Natural killer cell (primary cell): ENCODE measurements at regions not wholly inside any gene's neighbourhood (a gene's known extent, or its start where the extent isn't known, plus 50 kb on each side); places are given as distances from the start of the nearest gene placed in this dataset.

ENCODE experiments used
- ATAC-seq, 3 donors: fragments of 150-1000 bp in 2 of 3; fragments of 200-7000 bp in 1 of 3; cut with Tn5 transposase; 1 replicate in 1 of 3; 2 replicates in 2 of 3; pipeline ENCODE4 v1.10.0; 2021; ENCODE audit warnings: mild to moderate bottlenecking in 2 of 3, moderate library complexity in 2 of 3
- DNase-seq, 2 donors: peaks; one replicate each; pipeline versions ENCODE4 v3.0.0 to v3.0.0-alpha.2; 2013 to 2021; ENCODE audit warnings: mixed read lengths in 1 of 2
- H3K27ac ChIP-seq: one replicate; pipeline ENCODE4 v1.5.1; 2013; ENCODE audit warnings: mild to moderate bottlenecking, low read length
- H3K27me3 ChIP-seq: one replicate; pipeline ENCODE4 v1.6.1; 2013; ENCODE audit warnings: low read length; ENCODE audit not compliant: control insufficient read depth, insufficient read depth
- H3K36me3 ChIP-seq: one replicate; pipeline ENCODE4 v1.6.1; 2013; ENCODE audit warnings: low read length; ENCODE audit not compliant: control insufficient read depth, insufficient read depth
- H3K4me1 ChIP-seq: one replicate; pipeline ENCODE4 v1.6.1; 2013; ENCODE audit warnings: low read length; ENCODE audit not compliant: control insufficient read depth, insufficient read depth
- H3K4me3 ChIP-seq: one replicate; pipeline ENCODE4 v1.5.1; 2013; ENCODE audit warnings: low read length
- H3K9me3 ChIP-seq: one replicate; pipeline ENCODE4 v1.6.1; 2013; ENCODE audit warnings: low read length; ENCODE audit not compliant: control insufficient read depth, insufficient read depth
- H3K27ac Mint-ChIP-seq, 2 donors: one replicate each; pipeline ENCODE4 v1.8.0; 2022; ENCODE audit warnings: mild to moderate bottlenecking in 2 of 2, mixed read lengths in 2 of 2, moderate library complexity in 1 of 2
- H3K27me3 Mint-ChIP-seq, 2 donors: one replicate each; pipeline ENCODE4 v1.8.0; 2022; ENCODE audit warnings: low read depth in 2 of 2, mixed read lengths in 2 of 2
- H3K36me3 Mint-ChIP-seq: one replicate; pipeline ENCODE4 v1.8.0; 2022; ENCODE audit warnings: mixed read lengths
- H3K4me1 Mint-ChIP-seq, 2 donors: one replicate each; pipeline ENCODE4 v1.8.0; 2022; ENCODE audit warnings: mixed read lengths in 2 of 2
- H3K4me3 Mint-ChIP-seq: one replicate; pipeline ENCODE4 v1.8.0; 2022; ENCODE audit warnings: mild to moderate bottlenecking, moderate library complexity, mixed read lengths
- H3K9me3 Mint-ChIP-seq, 2 donors: one replicate each; pipeline ENCODE4 v1.8.0; 2022; ENCODE audit warnings: mixed read lengths in 2 of 2
- WGBS: methylation state at CpG from one replicate; pipeline ENCODE4 v1.1.7; 2013; ENCODE audit warnings: missing lambda C conversion rate; ENCODE audit not compliant: insufficient coverage; 5-methylcytosine and 5-hydroxymethylcytosine counted together
- intact Hi-C: fragments of 100-400 bp; cut with micrococcal nuclease; formaldehyde crosslinking; loops from one replicate; pipeline ENCODE4 v1.14.2; 2022
- TF ChIP-seq, protein P1 (sequence below): fragments of 200-600 bp; IDR thresholded peaks from one replicate; pipeline ENCODE4 v1.8.0; 2022; ENCODE audit warnings: antibody characterized with exemption

DNA sequence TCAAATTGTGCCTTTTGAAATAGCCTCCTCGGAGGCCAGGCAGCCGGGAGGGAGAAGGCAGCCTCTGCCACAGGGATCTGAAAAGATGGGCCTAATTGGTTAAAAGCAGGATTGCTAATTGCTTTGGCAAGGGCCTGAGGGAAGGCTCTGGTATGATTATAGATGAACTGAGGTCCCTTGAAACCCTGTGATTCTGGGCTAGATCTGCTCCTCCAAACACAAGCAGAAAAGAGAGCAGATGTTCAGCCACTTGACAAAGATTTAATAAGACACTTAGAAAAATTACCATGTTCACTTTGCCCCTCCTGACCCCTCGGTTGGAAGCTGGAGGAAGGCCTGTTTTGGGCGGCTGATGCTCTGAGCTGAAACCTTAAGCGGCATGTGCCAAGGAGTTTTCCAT is 209.5 kb upstream of the MPHOSPH6 start:
- TF ChIP-seq, protein P1, sequence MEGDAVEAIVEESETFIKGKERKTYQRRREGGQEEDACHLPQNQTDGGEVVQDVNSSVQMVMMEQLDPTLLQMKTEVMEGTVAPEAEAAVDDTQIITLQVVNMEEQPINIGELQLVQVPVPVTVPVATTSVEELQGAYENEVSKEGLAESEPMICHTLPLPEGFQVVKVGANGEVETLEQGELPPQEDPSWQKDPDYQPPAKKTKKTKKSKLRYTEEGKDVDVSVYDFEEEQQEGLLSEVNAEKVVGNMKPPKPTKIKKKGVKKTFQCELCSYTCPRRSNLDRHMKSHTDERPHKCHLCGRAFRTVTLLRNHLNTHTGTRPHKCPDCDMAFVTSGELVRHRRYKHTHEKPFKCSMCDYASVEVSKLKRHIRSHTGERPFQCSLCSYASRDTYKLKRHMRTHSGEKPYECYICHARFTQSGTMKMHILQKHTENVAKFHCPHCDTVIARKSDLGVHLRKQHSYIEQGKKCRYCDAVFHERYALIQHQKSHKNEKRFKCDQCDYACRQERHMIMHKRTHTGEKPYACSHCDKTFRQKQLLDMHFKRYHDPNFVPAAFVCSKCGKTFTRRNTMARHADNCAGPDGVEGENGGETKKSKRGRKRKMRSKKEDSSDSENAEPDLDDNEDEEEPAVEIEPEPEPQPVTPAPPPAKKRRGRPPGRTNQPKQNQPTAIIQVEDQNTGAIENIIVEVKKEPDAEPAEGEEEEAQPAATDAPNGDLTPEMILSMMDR, result no peak
- Histone ChIP-seq H3K27ac (no peak overlapping the region), H3K4me3 (no peak overlapping the region), H3K36me3 (no peaks in the 10 kb centered on the region), H3K27me3 (no peaks in the 10 kb centered on the region), H3K4me1 (no peaks in the 10 kb centered on the region), H3K9me3 (no peaks in the 10 kb centered on the region)
- intact Hi-C loops, result no loop called here
- Mint-ChIP-seq H3K36me3 (no peaks in the 10 kb centered on the region), H3K9me3 (peaks cover 0 to 2% of the 10 kb centered on the region in 2 donors), H3K4me1 (no peaks in the 10 kb centered on the region), H3K27me3 (peaks cover 15 to 25% of the 10 kb centered on the region in 2 donors), H3K4me3 (no peak overlapping the region), H3K27ac (no peak overlapping the region)
- whole genome bisulfite sequencing, result 86% methylated on average over 5 of the region's 5 CpGs
- ATAC-seq (no peak), DNase-seq (no peak)

- no peaks in the 10 kb centered on the region for H3K9me3 Mint-ChIP-seq
- TF ChIP-seq, protein P1, result no peak
- Histone ChIP-seq H3K27ac (no peak overlapping the region), H3K4me1 (no peaks in the 10 kb centered on the region), H3K9me3 (no peaks in the 10 kb centered on the region), H3K4me3 (no peak overlapping the region), H3K36me3 (no peaks in the 10 kb centered on the region), H3K27me3 (no peaks in the 10 kb centered on the region)
- H3K4me1 Mint-ChIP-seq, result no peaks in the 10 kb centered on the region
- peaks cover 6 to 14% of the 10 kb centered on the region in 2 donors for H3K27me3 Mint-ChIP-seq
- no peak for DNase-seq
- no peak for ATAC-seq
- 67% methylated on average over 1 of the region's 2 CpGs for WGBS
- no peaks in the 10 kb centered on the region for H3K36me3 Mint-ChIP-seq
- H3K27ac Mint-ChIP-seq, result no peak overlapping the region
- H3K4me3 Mint-ChIP-seq, result no peak overlapping the region
- intact Hi-C loops, result no loop called here
These were observed 204.0 kb upstream of the MPHOSPH6 start for GRCh38 chr16:82373976-82374375.

GRCh38 chr16:82370282-82370681 is 200.3 kb upstream of the MPHOSPH6 start:
- Histone ChIP-seq H3K4me1 (no peaks in the 10 kb centered on the region), H3K9me3 (no peaks in the 10 kb centered on the region), H3K27me3 (no peaks in the 10 kb centered on the region), H3K4me3 (no peak overlapping the region), H3K36me3 (no peaks in the 10 kb centered on the region), H3K27ac (no peak overlapping the region)
- H3K4me3 Mint-ChIP-seq, result no peak overlapping the region
- intact Hi-C loops, result no loop called here
- DNase-seq (no peak), ATAC-seq (no peak)
- peaks cover 6 to 17% of the 10 kb centered on the region in 2 donors for H3K27me3 Mint-ChIP-seq
- no peaks in the 10 kb centered on the region for H3K9me3 Mint-ChIP-seq
- 84% methylated on average over 1 of the region's 1 CpG for WGBS
- TF ChIP-seq, protein P1, result no peak
- no peak overlapping the region for H3K27ac Mint-ChIP-seq
- H3K36me3 Mint-ChIP-seq, result no peaks in the 10 kb centered on the region
- H3K4me1 Mint-ChIP-seq, result no peaks in the 10 kb centered on the region

- Histone ChIP-seq H3K4me1 (no peaks in the 10 kb centered on the region), H3K27me3 (no peaks in the 10 kb centered on the region), H3K4me3 (no peak overlapping the region), H3K27ac (no peak overlapping the region), H3K36me3 (no peaks in the 10 kb centered on the region), H3K9me3 (no peaks in the 10 kb centered on the region)
- Mint-ChIP-seq H3K4me1 (no peaks in the 10 kb centered on the region), H3K36me3 (no peaks in the 10 kb centered on the region), H3K4me3 (no peak overlapping the region), H3K27me3 (peaks cover 6 to 12% of the 10 kb centered on the region in 2 donors), H3K27ac (no peak overlapping the region), H3K9me3 (no peaks in the 10 kb centered on the region)
- intact Hi-C loops, result loop anchor here (10.0 kb wide), 1 partner anchor 847 kb away; no protein-coding TSS in a partner anchor
- DNase-seq (peak in 1 of 2 donors; percentile 57), ATAC-seq (no peak)
- TF ChIP-seq, protein P1, result no peak
These were observed 198.0 kb upstream of the MPHOSPH6 start for GRCh38 chr16:82368041-82368440.
